H1 (cell line): ENCODE measurements at regions not wholly inside any gene's neighbourhood (a gene's known extent, or its start where the extent isn't known, plus 50 kb on each side); places are given as distances from the start of the nearest gene placed in this dataset.

Experiments used
- CTCF ChIA-PET: fragments of 300-600 bp; sonication (Branson Sonifier 250); formaldehyde crosslinking; loops from one replicate; lab custom pipeline; 2021; ENCODE audit not compliant: partially characterized antibody; lab: Charles Lee
- POLR2A ChIA-PET: fragments of 300-600 bp; sonication (Branson Sonifier 250); formaldehyde crosslinking; loops from one replicate; lab custom pipeline; 2021; ENCODE audit warnings: inconsistent platforms; ENCODE audit not compliant: partially characterized antibody; lab: Charles Lee
- DNase-seq, 2 experiments: peaks; one replicate each; pipeline versions ENCODE4 v3.0.0 to v3.0.0-alpha.2; 2010 to 2022; ENCODE audit warnings: low spot score in 2 of 2, low read depth in 1 of 2, mixed read lengths in 1 of 2
- FAIRE-seq: peaks from 2 replicates; lab custom pipeline; 2011; peaks lifted over from hg19 to GRCh38; lab: Jason Lieb, UNC
- H2AFZ ChIP-seq: 2 replicates; pipeline ENCODE4 v1.8.1; 2012; ENCODE audit warnings: low read length, inconsistent platforms
- H2AK5ac ChIP-seq: 2 replicates; pipeline ENCODE4 v1.6.1; 2013; ENCODE audit warnings: low read depth, low read length
- H2BK120ac ChIP-seq: replicated peaks from 2 replicates; pipeline ENCODE3; 2013; ENCODE audit warnings: low read depth, low read length, inconsistent platforms
- H2BK12ac ChIP-seq: 2 replicates; pipeline ENCODE4 v1.6.1; 2013; ENCODE audit warnings: low read depth, low read length
- H2BK15ac ChIP-seq: 2 replicates; pipeline ENCODE4 v1.6.1; 2013; ENCODE audit warnings: low read length
- H2BK20ac ChIP-seq: 2 replicates; pipeline ENCODE4 v1.6.1; 2013; ENCODE audit warnings: low read length
- H2BK5ac ChIP-seq: 2 replicates; pipeline ENCODE4 v1.6.1; 2013; ENCODE audit warnings: low read depth, low read length
- H3K14ac ChIP-seq: 2 replicates; pipeline ENCODE4 v1.6.1; 2013; ENCODE audit warnings: inconsistent platforms; ENCODE audit not compliant: insufficient read length
- H3K18ac ChIP-seq: 2 replicates; pipeline ENCODE4 v1.6.1; 2013; ENCODE audit warnings: low read length; ENCODE audit errors: extremely low read depth
- H3K23ac ChIP-seq: 2 replicates; pipeline ENCODE4 v1.6.1; 2013; ENCODE audit warnings: inconsistent platforms; ENCODE audit not compliant: insufficient read length
- H3K23me2 ChIP-seq: 2 replicates; pipeline ENCODE4 v1.6.1; 2013; ENCODE audit warnings: low read depth, low read length
- H3K27ac ChIP-seq: 2 replicates; pipeline ENCODE4 v1.6.1; 2011; ENCODE audit warnings: low read depth, low read length, inconsistent platforms
- H3K27me3 ChIP-seq, 4 experiments: replicated peaks in 1 of 4; 1 replicate in 1 of 4; 2 replicates in 3 of 4; pipeline versions ENCODE4 v1.6.1 to v1.8.1; 2011 to 2013; ENCODE audit warnings: low read length in 3 of 4, mild to moderate bottlenecking in 3 of 4, inconsistent platforms in 2 of 4, mixed read lengths in 2 of 4, moderate library complexity in 1 of 4; ENCODE audit not compliant: control insufficient read depth in 3 of 4, insufficient read depth in 3 of 4; ENCODE audit errors: extremely low read depth in 1 of 4
- H3K36me3 ChIP-seq, 4 experiments: 2 replicates each; pipeline versions ENCODE4 v1.6.1 to v1.8.1; 2011 to 2013; ENCODE audit warnings: mild to moderate bottlenecking in 4 of 4, low read length in 3 of 4, moderate library complexity in 2 of 4, control low read depth in 1 of 4, inconsistent platforms in 1 of 4; ENCODE audit not compliant: insufficient read depth in 4 of 4, control insufficient read depth in 2 of 4
- H3K4ac ChIP-seq: replicated peaks from 2 replicates; pipeline ENCODE3; 2013; ENCODE audit warnings: low read length, low read depth, mixed read lengths, inconsistent platforms; ENCODE audit not compliant: insufficient read length
- H3K4me1 ChIP-seq, 4 experiments: replicated peaks in 1 of 4; 1 replicate in 1 of 4; 2 replicates in 3 of 4; pipeline versions ENCODE4 v1.6.1 to v1.8.1; 2011 to 2013; ENCODE audit warnings: low read length in 3 of 4, inconsistent platforms in 2 of 4, mixed read lengths in 1 of 4; ENCODE audit not compliant: insufficient read depth in 4 of 4, control insufficient read depth in 3 of 4
- H3K4me2 ChIP-seq, 2 experiments: 2 replicates each; pipeline versions ENCODE4 v1.6.1 to v1.8.1; 2011 to 2013; ENCODE audit warnings: low read depth in 2 of 2, low read length in 2 of 2, control low read depth in 1 of 2, inconsistent platforms in 1 of 2, mild to moderate bottlenecking in 1 of 2; ENCODE audit not compliant: insufficient read depth in 1 of 2
- H3K4me3 ChIP-seq, 4 experiments: fragments of 200-600, 300-600 bp in 1 of 4; sonication (generic), shearing (Covaris generic), sonication (Bioruptor Twin) in 1 of 4; 2 replicates each; pipeline versions ENCODE4 v1.5.1 to v1.8.1; 2011 to 2016; ENCODE audit warnings: low read length in 4 of 4, low read depth in 3 of 4, control low read depth in 2 of 4, inconsistent platforms in 2 of 4, mild to moderate bottlenecking in 2 of 4, mixed read lengths in 1 of 4, moderate library complexity in 1 of 4; ENCODE audit not compliant: insufficient read depth in 2 of 4; ENCODE audit errors: extremely low read depth in 1 of 4
- H3K56ac ChIP-seq: replicated peaks from 2 replicates; pipeline ENCODE3; 2013; ENCODE audit warnings: low read depth, mild to moderate bottlenecking, mixed read lengths, low read length, inconsistent platforms; ENCODE audit not compliant: insufficient read length
- H3K79me1 ChIP-seq: 2 replicates; pipeline ENCODE4 v1.6.1; 2013; ENCODE audit warnings: low read depth, low read length, control low read depth
- H3K79me2 ChIP-seq, 2 experiments: 2 replicates each; pipeline versions ENCODE4 v1.6.1 to v1.8.1; 2012 to 2013; ENCODE audit warnings: low read length in 2 of 2, mild to moderate bottlenecking in 2 of 2, inconsistent platforms in 1 of 2; ENCODE audit not compliant: insufficient read depth in 2 of 2, control insufficient read depth in 1 of 2
- H3K9ac ChIP-seq, 4 experiments: replicated peaks in 1 of 4; 1 replicate in 1 of 4; 2 replicates in 3 of 4; pipeline versions ENCODE4 v1.6.1 to v1.8.1; 2011 to 2013; ENCODE audit warnings: low read depth in 3 of 4, low read length in 3 of 4, control low read depth in 2 of 4, mild to moderate bottlenecking in 2 of 4, moderate library complexity in 2 of 4, inconsistent platforms in 1 of 4; ENCODE audit errors: extremely low read depth in 1 of 4
- H3K9me3 ChIP-seq, 2 experiments: 2 replicates each; pipeline versions ENCODE4 v1.6.1 to v1.8.1; 2012 to 2013; ENCODE audit warnings: mild to moderate bottlenecking in 2 of 2, moderate library complexity in 2 of 2, control low read depth in 1 of 2, inconsistent platforms in 1 of 2, low read depth in 1 of 2, low read length in 1 of 2, mixed read lengths in 1 of 2; ENCODE audit not compliant: insufficient read depth in 2 of 2
- H4K20me1 ChIP-seq, 2 experiments: replicated peaks in 1 of 2; 2 replicates each; pipeline versions ENCODE3 to v1.8.1; 2011 to 2013; ENCODE audit warnings: inconsistent platforms in 2 of 2, low read length in 2 of 2, mild to moderate bottlenecking in 1 of 2; ENCODE audit not compliant: insufficient read depth in 2 of 2, control insufficient read depth in 1 of 2
- H4K5ac ChIP-seq: 2 replicates; pipeline ENCODE4 v1.6.1; 2013; ENCODE audit warnings: low read length, low read depth, mixed read lengths, inconsistent platforms; ENCODE audit not compliant: insufficient read length
- H4K8ac ChIP-seq: 2 replicates; pipeline ENCODE4 v1.8.0; 2013; ENCODE audit warnings: mild to moderate bottlenecking, moderate library complexity, low read length, inconsistent platforms; ENCODE audit not compliant: insufficient read depth; ENCODE audit errors: extremely low read depth
- H4K91ac ChIP-seq: replicated peaks from 2 replicates; pipeline ENCODE3; 2013; ENCODE audit warnings: low read length, mixed read lengths, inconsistent platforms; ENCODE audit not compliant: insufficient read length
- ASH2L ChIP-seq: fragments of 200-600, 300-600 bp; sonication (generic); IDR thresholded peaks from one replicate; pipeline ENCODE4 v1.7.1; 2017; ENCODE audit warnings: low read length
- ATF2 ChIP-seq: IDR thresholded peaks from 2 replicates; pipeline ENCODE4 v1.6.1; 2012; ENCODE audit warnings: low read length, inconsistent platforms
- ATF3 ChIP-seq: IDR thresholded peaks from 2 replicates; pipeline ENCODE4 v1.6.1; 2011; ENCODE audit warnings: low read depth, mild to moderate bottlenecking, low read length; ENCODE audit not compliant: insufficient read depth
- GTF2F1 ChIP-seq: IDR thresholded peaks from 2 replicates; pipeline ENCODE4 v1.6.1; 2012; ENCODE audit warnings: low read depth, low read length, improper control_type of control experiment, borderline replicate concordance
- POLR2AphosphoS5 ChIP-seq: IDR thresholded peaks from 2 replicates; pipeline ENCODE4 v1.6.1; 2011; ENCODE audit warnings: low read depth, low read length
- RNF2 ChIP-seq: fragments of 200-900, 300-1000 bp; sonication (generic); IDR thresholded peaks from 2 replicates; pipeline ENCODE4 v1.7.1; 2016; ENCODE audit warnings: borderline replicate concordance, low read depth, mild to moderate bottlenecking, antibody characterized with exemption, low read length; ENCODE audit not compliant: poor library complexity, severe bottlenecking; ENCODE audit errors: missing control alignments
- SRF ChIP-seq: IDR thresholded peaks from 2 replicates; pipeline ENCODE4 v1.6.1; 2011; ENCODE audit warnings: mild to moderate bottlenecking, low read depth, low read length, moderate library complexity
- YY1 ChIP-seq: IDR thresholded peaks from 2 replicates; pipeline ENCODE4 v1.6.1; 2011; ENCODE audit warnings: low read depth, mild to moderate bottlenecking, low read length
- WGBS, 2 experiments: shearing (Covaris generic) in 1 of 2; methylation state at CpG; one replicate each; pipeline versions ENCODE4 v1.1.6 to v1.1.7; 2013 to 2015; ENCODE audit warnings: low lambda C conversion rate in 2 of 2, mixed read lengths in 2 of 2, inconsistent platforms in 1 of 2, low coverage in 1 of 2, missing lambda C conversion rate in 1 of 2; ENCODE audit not compliant: insufficient replicate concordance in 2 of 2, insufficient coverage in 1 of 2, insufficient read length in 1 of 2; ENCODE audit errors: extremely low coverage in 1 of 2, missing lambda C conversion rate in 1 of 2; 5-methylcytosine and 5-hydroxymethylcytosine counted together
- TF ChIP-seq, protein P1 (sequence below): IDR thresholded peaks from 2 replicates; pipeline ENCODE4 v1.6.1; 2012; ENCODE audit warnings: inconsistent platforms

DNA sequence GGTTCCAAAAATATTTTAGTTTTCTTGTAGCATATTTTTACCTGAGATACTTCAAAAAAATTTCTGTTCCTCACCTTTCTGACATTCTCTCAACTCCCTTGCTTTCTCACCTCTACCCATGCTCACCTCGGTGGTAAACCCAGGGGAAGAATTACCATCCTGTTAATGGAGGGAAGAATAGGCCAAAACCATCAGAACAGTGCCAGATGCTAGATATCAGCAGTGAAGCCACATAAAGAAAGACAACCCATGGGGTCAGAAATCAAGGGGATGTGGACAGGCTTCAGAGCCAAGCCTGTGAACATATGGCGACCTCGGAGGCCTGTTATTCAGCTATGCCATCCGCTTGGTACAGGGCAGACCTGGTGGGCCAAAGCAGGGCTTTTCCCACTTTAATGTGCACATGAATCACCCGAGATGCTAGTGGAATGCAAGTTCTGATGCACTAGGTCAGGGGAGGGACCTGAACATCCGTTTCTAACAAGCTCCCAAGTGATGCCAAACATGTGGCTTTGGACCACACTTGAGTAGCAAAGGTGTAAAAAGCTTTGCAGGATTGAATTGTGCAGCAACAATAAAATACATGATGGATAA lies 125.5 kb downstream of the NPY start:
- Histone ChIP-seq H3K4me1 (peaks cover 3 to 14% (median 13%) of the 10 kb centered on the region in 4 experiments; a peak in 4 of 7 replicates), H4K20me1 (peaks cover 1 to 4% of the 10 kb centered on the region in 2 experiments), H3K9me3 (peaks cover 5 to 23% of the 10 kb centered on the region in 2 experiments; a peak in 2 of 4 replicates), H3K18ac (no peak overlapping the region), H3K23ac (no peak overlapping the region), H4K8ac (no peak overlapping the region), H4K91ac (no peak overlapping the region), H3K4ac (no peak overlapping the region), H3K79me1 (no peaks in the 10 kb centered on the region), H2BK120ac (no peak overlapping the region), H3K79me2 (peaks cover 0 to under 1% of the 10 kb centered on the region in 2 experiments; a peak in 1 of 4 replicates), H3K4me2 (no peak overlapping the region), H3K14ac (no peak overlapping the region), H3K9ac (no peak overlapping the region), H3K36me3 (peaks cover 0 to 33% (median 10%) of the 10 kb centered on the region in 4 experiments; a peak in 5 of 8 replicates), H2BK15ac (no peak overlapping the region), H2BK20ac (no peak overlapping the region), H2BK12ac (no peak overlapping the region), H3K27me3 (no peaks in the 10 kb centered on the region), H3K4me3 (no peak overlapping the region), H4K5ac (no peak overlapping the region), H3K27ac (no peak overlapping the region), H2BK5ac (no peak overlapping the region), H2AK5ac (no peak overlapping the region), H3K56ac (no peak overlapping the region), H3K23me2 (no peaks in the 10 kb centered on the region), H2AFZ (no peak overlapping the region)
- FAIRE-seq: peak; percentile 60
- CTCF ChIA-PET: interaction anchor here (0.9 to 1.7 kb wide), 8 partner anchors 13 to 312 kb away, joined by 3 to 5 read pairs (median 3); no protein-coding TSS in a partner anchor
- POLR2A ChIA-PET: interaction anchor here (0.7 to 7.2 kb wide), 28 partner anchors 8 to 163 kb away, joined by 3 to 65 read pairs (median 8); partner anchors contain the start of gene PALS2
- DNase-seq: no peak
- WGBS, 2 experiments: 77% methylated on average over 6 of the region's 6 CpGs; no CpG with 5 or more reads in 1 of the 2 experiments
- 0 out of 2 replicates have a peak, but pooled peaks have one; percentile 8 for TF ChIP-seq YY1
- peak; percentile 21; the same call in 1 of the 2 replicates for TF ChIP-seq ATF2
- no peak for TF ChIP-seq RNF2
- peak; percentile 92 for TF ChIP-seq GTF2F1
- TF ChIP-seq, protein P1, sequence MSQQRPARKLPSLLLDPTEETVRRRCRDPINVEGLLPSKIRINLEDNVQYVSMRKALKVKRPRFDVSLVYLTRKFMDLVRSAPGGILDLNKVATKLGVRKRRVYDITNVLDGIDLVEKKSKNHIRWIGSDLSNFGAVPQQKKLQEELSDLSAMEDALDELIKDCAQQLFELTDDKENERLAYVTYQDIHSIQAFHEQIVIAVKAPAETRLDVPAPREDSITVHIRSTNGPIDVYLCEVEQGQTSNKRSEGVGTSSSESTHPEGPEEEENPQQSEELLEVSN: peak; percentile 87
- TF ChIP-seq POLR2AphosphoS5: peak; percentile 46; the same call in 1 of the 2 replicates
- TF ChIP-seq ASH2L: no peak
- no peak for TF ChIP-seq ATF3
- TF ChIP-seq SRF: no peak
